ENCODE measurements at regions not wholly inside any gene's neighbourhood (a gene's known extent, or its start where the extent isn't known, plus 50 kb on each side); places are given as distances from the start of the nearest gene placed in this dataset.
"Not testable (repeated sequence)": the region's sequence is repeated elsewhere in the genome, so short reads cannot be mapped to it uniquely, and the experiment has no call there.

DNA sequence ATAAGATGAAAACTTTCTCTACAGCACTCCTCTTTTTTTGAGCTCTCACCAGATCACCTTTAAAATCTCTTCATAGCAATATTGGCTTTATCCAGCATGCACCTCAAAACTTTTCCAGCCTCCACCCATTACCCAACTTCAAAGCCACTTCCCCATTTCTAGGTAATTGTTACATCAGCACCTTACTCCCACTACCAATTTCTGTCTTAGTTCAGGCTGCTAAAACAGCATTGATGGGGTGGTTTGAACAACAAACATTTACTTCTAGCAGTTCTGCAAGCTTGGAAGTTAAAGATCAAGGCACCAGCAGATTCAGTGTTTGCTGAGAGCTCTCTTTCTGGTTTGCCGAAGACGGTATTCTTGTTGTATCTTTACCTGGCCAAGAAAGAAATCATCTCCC, 114.0 kb upstream of the SLC39A10 start:
- 100% methylated on average over 2 of the region's 2 CpGs; no CpG with 5 or more reads in 4 of the 10 experiments for WGBS, 10 experiments
- Histone ChIP-seq H3K27ac (no peak overlapping the region), H3K4me1 (replicated peaks in 1 of 2) (no peaks in the 10 kb centered on the region), H3K4me3 (no peak overlapping the region)
- in situ Hi-C loops (cut with MboI; ENCODE audit: low pct_unique_long_range_greater_than_20kb in 2 of 9, low sequenced_read_pairs in 9 of 9, unreplicated experiment in 9 of 9), result no loop called here
- no peak for ATAC-seq (replicated peaks in 6 of 8)

- Histone ChIP-seq H3K4me1 (replicated peaks in 1 of 2) (peaks cover 0 to 1% of the 10 kb centered on the region in 2 donors), H3K4me3 (no peak overlapping the region), H3K27ac (no peak overlapping the region)
- no peak for ATAC-seq (replicated peaks in 6 of 8)
- 20 to 95% (median 20%) methylated on average over 1 to 3 of the region's 4 CpGs; no CpG with 5 or more reads in 7 of the 10 experiments for WGBS, 10 experiments
- in situ Hi-C loops (cut with MboI; ENCODE audit: low pct_unique_long_range_greater_than_20kb in 2 of 9, low sequenced_read_pairs in 9 of 9, unreplicated experiment in 9 of 9), result no loop called here
Measured at GRCh38 chr2:195542067-195542466, 115.0 kb upstream of the SLC39A10 start.

DNA sequence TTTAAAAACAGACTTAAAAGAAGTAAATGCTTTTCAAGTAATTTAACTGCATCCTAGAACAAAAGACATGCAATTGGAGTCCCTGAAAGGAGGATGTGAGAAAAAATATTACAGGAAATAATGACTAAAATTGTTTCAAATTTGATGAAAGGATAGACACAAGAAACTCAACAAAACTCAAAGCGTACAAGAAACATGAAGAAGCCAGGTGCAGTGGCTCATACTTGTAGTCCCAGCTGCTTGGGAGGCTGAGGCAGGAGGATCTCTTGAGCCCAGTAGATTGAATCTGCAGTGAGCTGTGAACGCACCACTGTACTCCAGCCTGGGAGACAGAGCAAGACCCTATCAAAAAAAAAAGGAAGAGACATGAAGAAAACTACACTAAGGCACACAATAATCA, 118.1 kb upstream of the SLC39A10 start:
- no peak for ATAC-seq (replicated peaks in 6 of 8)
- Histone ChIP-seq H3K4me3 (no peak overlapping the region), H3K27ac (no peak overlapping the region), H3K4me1 (replicated peaks in 1 of 2) (peaks cover 0 to 6% of the 10 kb centered on the region in 2 donors)
- in situ Hi-C loops (cut with MboI; ENCODE audit: low pct_unique_long_range_greater_than_20kb in 2 of 9, low sequenced_read_pairs in 9 of 9, unreplicated experiment in 9 of 9), result no loop called here
- 71 to 100% (median 88%) methylated on average over 1 to 2 of the region's 2 CpGs; no CpG with 5 or more reads in 1 of the 10 experiments for WGBS, 10 experiments

DNA sequence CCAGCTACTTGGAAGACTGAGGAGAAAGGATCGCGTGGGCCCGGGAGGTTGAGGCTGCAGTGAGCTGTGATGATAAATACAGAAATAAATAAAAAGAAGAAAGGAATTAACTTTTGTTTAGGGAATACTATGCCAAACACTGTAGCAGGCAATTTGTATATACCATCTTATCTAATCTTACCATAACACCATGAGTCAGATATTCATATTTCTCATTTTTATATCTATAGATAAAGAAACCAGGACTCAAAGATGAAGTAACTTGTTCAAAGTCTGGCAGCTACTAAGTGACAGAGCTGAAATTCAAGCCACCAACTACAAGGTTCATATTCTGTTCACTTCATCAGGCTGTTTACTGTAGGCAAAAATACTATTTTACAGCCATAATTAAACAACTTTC, 119.2 kb upstream of the SLC39A10 start:
- no peak overlapping the region for H3K4me3 ChIP-seq
- ATAC-seq (replicated peaks in 6 of 8), result no peak
- H3K27ac ChIP-seq, result no peak overlapping the region
- peaks cover 0 to 6% of the 10 kb centered on the region in 2 donors for H3K4me1 ChIP-seq (replicated peaks in 1 of 2)
- 92 to 100% (median 100%) methylated on average over 2 to 3 of the region's 3 CpGs; no CpG with 5 or more reads in 1 of the 10 experiments for WGBS, 10 experiments
- in situ Hi-C loops (cut with MboI; ENCODE audit: low pct_unique_long_range_greater_than_20kb in 2 of 9, low sequenced_read_pairs in 9 of 9, unreplicated experiment in 9 of 9), result no loop called here

- peak in 1 of 8 experiments; percentile 34 for ATAC-seq (replicated peaks in 6 of 8)
- WGBS, 10 experiments, result 33 to 100% (median 59%) methylated on average over 1 to 2 of the region's 2 CpGs; no CpG with 5 or more reads in 2 of the 10 experiments
- Histone ChIP-seq H3K4me1 (replicated peaks in 1 of 2) (peaks cover 0 to 6% of the 10 kb centered on the region in 2 donors), H3K4me3 (no peak overlapping the region), H3K27ac (no peak overlapping the region)
- in situ Hi-C loops (cut with MboI; ENCODE audit: low pct_unique_long_range_greater_than_20kb in 2 of 9, low sequenced_read_pairs in 9 of 9, unreplicated experiment in 9 of 9), result no loop called here
Measured at GRCh38 chr2:195536906-195537305, 120.1 kb upstream of the SLC39A10 start.

- WGBS, 10 experiments, result 53 to 100% (median 91%) methylated on average over 2 to 7 of the region's 7 CpGs; no CpG with 5 or more reads in 3 of the 10 experiments
- H3K27ac ChIP-seq, result no peak overlapping the region
- H3K4me1 ChIP-seq (replicated peaks in 1 of 2), result peaks cover 0 to 6% of the 10 kb centered on the region in 2 donors
- H3K4me3 ChIP-seq, result no peak overlapping the region
- no peak for ATAC-seq (replicated peaks in 6 of 8)
- in situ Hi-C loops (cut with MboI; ENCODE audit: low pct_unique_long_range_greater_than_20kb in 2 of 9, low sequenced_read_pairs in 9 of 9, unreplicated experiment in 9 of 9), result no loop called here
Measured at GRCh38 chr2:195535911-195536522, 121.0 kb upstream of the SLC39A10 start.

DNA sequence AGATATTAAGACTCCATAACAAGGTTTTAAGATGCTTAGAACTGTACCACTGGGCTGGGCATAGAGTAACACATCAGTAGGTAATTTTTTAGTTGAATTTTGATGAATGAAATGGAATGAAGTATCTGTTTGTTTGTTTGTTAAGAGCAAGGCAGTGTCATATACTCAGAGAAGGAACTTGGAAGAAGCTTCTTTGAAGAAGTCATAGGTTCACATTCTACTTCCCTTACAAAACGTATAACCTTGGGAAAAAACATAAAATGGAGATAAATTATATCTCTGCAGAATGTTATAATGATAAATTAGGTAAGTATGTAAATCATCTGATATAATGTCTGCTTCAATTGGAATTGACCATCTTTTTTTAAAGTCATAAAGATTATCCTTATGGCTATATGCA, 122.1 kb upstream of the SLC39A10 start:
- Histone ChIP-seq H3K4me3 (no peak overlapping the region), H3K4me1 (replicated peaks in 1 of 2) (peaks cover 0 to 6% of the 10 kb centered on the region in 2 donors), H3K27ac (no peak overlapping the region)
- in situ Hi-C loops (cut with MboI; ENCODE audit: low pct_unique_long_range_greater_than_20kb in 2 of 9, low sequenced_read_pairs in 9 of 9, unreplicated experiment in 9 of 9), result no loop called here
- 25 to 100% (median 73%) methylated on average over 1 of the region's 1 CpG; no CpG with 5 or more reads in 1 of the 10 experiments for WGBS, 10 experiments
- ATAC-seq (replicated peaks in 6 of 8), result no peak

GRCh38 chr2:195533771-195534642, 123.0 kb upstream of the SLC39A10 start:
- ATAC-seq (replicated peaks in 6 of 8), result peak in 7 of 8 experiments; percentile 51 to 78 (median 76)
- Histone ChIP-seq H3K4me3 (no peak overlapping the region), H3K27ac (no peak overlapping the region), H3K4me1 (replicated peaks in 1 of 2) (peaks cover 0 to 6% of the 10 kb centered on the region in 2 donors)
- in situ Hi-C loops (cut with MboI; ENCODE audit: low pct_unique_long_range_greater_than_20kb in 2 of 9, low sequenced_read_pairs in 9 of 9, unreplicated experiment in 9 of 9), result no loop called here
- 3 to 90% (median 61%) methylated on average over 2 to 6 of the region's 8 CpGs; no CpG with 5 or more reads in 1 of the 10 experiments for WGBS, 10 experiments

DNA sequence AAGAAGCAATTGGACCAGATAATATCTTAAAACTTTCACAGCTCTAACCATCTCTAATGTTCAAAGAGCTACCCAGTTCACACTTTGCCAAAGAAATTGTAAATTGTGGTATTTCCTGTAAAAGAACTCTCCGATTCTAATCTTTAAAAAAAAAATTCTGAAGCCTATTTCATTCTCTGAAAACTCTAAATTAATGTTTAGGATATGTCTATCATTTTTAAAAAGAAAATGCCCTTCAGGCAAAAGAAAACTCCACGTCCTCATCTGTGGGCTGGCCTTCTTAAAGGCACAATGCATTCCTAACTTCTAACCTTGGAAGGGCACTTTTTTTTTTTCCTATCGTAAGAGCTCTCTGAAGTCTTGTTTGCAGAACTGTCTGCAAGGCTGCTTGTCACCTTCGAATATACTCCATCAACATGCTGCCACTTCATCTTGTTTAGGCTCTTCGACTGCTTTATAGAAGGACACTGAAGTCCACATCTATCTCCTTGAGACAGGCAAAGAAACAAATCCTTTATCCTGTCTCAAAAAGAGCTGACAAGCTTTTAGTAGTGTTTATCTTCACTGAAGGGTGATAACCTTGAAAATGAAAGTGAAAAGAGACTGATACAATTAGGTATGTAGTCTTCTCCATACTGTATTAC, 124.3 kb upstream of the SLC39A10 start:
- Histone ChIP-seq H3K27ac (no peak overlapping the region), H3K4me3 (no peak overlapping the region), H3K4me1 (replicated peaks in 1 of 2) (peaks cover 0 to 6% of the 10 kb centered on the region in 2 donors)
- peak in 3 of 8 experiments; percentile 33 to 61 (median 38) for ATAC-seq (replicated peaks in 6 of 8)
- 7 to 60% (median 26%) methylated on average over 1 to 5 of the region's 5 CpGs; no CpG with 5 or more reads in 1 of the 10 experiments for WGBS, 10 experiments
- in situ Hi-C loops (cut with MboI; ENCODE audit: low pct_unique_long_range_greater_than_20kb in 2 of 9, low sequenced_read_pairs in 9 of 9, unreplicated experiment in 9 of 9), result no loop called here

- Histone ChIP-seq H3K4me3 (no peak overlapping the region), H3K4me1 (replicated peaks in 1 of 2) (peaks cover 0 to 6% of the 10 kb centered on the region in 2 donors), H3K27ac (no peak overlapping the region)
- in situ Hi-C loops (cut with MboI; ENCODE audit: low pct_unique_long_range_greater_than_20kb in 2 of 9, low sequenced_read_pairs in 9 of 9, unreplicated experiment in 9 of 9), result no loop called here
- no peak for ATAC-seq (replicated peaks in 6 of 8)
- 80 to 100% (median 95%) methylated on average over 1 of the region's 1 CpG; no CpG with 5 or more reads in 4 of the 10 experiments for WGBS, 10 experiments
Measured at GRCh38 chr2:195532255-195532627, 124.8 kb upstream of the SLC39A10 start.

GRCh38 chr2:195531754-195532153, 125.3 kb upstream of the SLC39A10 start:
- WGBS, 10 experiments, result 43 to 100% (median 85%) methylated on average over 1 to 2 of the region's 2 CpGs; no CpG with 5 or more reads in 2 of the 10 experiments
- in situ Hi-C loops (cut with MboI; ENCODE audit: low pct_unique_long_range_greater_than_20kb in 2 of 9, low sequenced_read_pairs in 9 of 9, unreplicated experiment in 9 of 9), result no loop called here
- H3K27ac ChIP-seq, result no peak overlapping the region

GRCh38 chr2:195523242-195523641, 133.8 kb upstream of the SLC39A10 start:
- H3K4me1 ChIP-seq (replicated peaks in 1 of 2); H3K4me3 ChIP-seq; in situ Hi-C loops (cut with MboI; ENCODE audit: low pct_unique_long_range_greater_than_20kb in 2 of 9, low sequenced_read_pairs in 9 of 9, unreplicated experiment in 9 of 9); H3K27ac ChIP-seq; ATAC-seq (replicated peaks in 6 of 8): not testable (repeated sequence)
- 57 to 100% (median 78%) methylated on average over 1 to 4 of the region's 10 CpGs; no CpG with 5 or more reads in 6 of the 10 experiments for WGBS, 10 experiments

More at GRCh38 chr2:195531754-195532153, 125.3 kb upstream of the SLC39A10 start:
- Histone ChIP-seq H3K4me1 (replicated peaks in 1 of 2) (peaks cover 0 to 2% of the 10 kb centered on the region in 2 donors), H3K4me3 (no peak overlapping the region)
- no peak for ATAC-seq (replicated peaks in 6 of 8)

GRCh38 chr2:195521589-195521988, 135.4 kb upstream of the SLC39A10 start:
- no peak overlapping the region for H3K4me3 ChIP-seq
- WGBS, 10 experiments, result 31 to 94% (median 70%) methylated on average over 1 to 3 of the region's 3 CpGs; no CpG with 5 or more reads in 4 of the 10 experiments
- H3K4me1 ChIP-seq (replicated peaks in 1 of 2), result no peaks in the 10 kb centered on the region
- ATAC-seq (replicated peaks in 6 of 8), result no peak
- in situ Hi-C loops (cut with MboI; ENCODE audit: low pct_unique_long_range_greater_than_20kb in 2 of 9, low sequenced_read_pairs in 9 of 9, unreplicated experiment in 9 of 9), result no loop called here
- H3K27ac ChIP-seq, result no peak overlapping the region

Measured in motor neuron (in vitro differentiated cells).